ENCODE measurements at regions not wholly inside any gene's neighbourhood (a gene's known extent, or its start where the extent isn't known, plus 50 kb on each side); places are given as distances from the start of the nearest gene placed in this dataset.

GRCh38 chr2:198296665-198297308 lies 492.4 kb downstream of the PLCL1 start:
- Histone ChIP-seq H2BK12ac (ENCODE audit: low read length) (no peak overlapping the region), H3K4me3 (ENCODE audit: low read length in 2 of 2) (no peak overlapping the region), H2BK120ac (ENCODE audit: low read depth, low read length) (no peak overlapping the region), H3K4me1 (ENCODE audit: control insufficient read depth in 2 of 2, insufficient read depth in 1 of 2, low read depth in 1 of 2, low read length in 2 of 2) (no peaks in the 10 kb centered on the region), H4K91ac (ENCODE audit: low read depth, low read length, poor library complexity) (no peak overlapping the region), H3K4me2 (ENCODE audit: insufficient read depth, low read length, poor library complexity, severe bottlenecking) (no peak overlapping the region), H4K8ac (ENCODE audit: low read depth, low read length) (no peak overlapping the region), H3K9me3 (replicated peaks in 1 of 2; ENCODE audit: control insufficient read depth in 2 of 2, insufficient read depth in 1 of 2, low read depth in 1 of 2, low read length in 2 of 2) (no peaks in the 10 kb centered on the region), H3K36me3 (replicated peaks in 1 of 2; ENCODE audit: control insufficient read depth in 2 of 2, insufficient read depth in 2 of 2, low read length in 2 of 2) (no peaks in the 10 kb centered on the region), H3K18ac (ENCODE audit: low read length) (no peak overlapping the region), H3K23ac (ENCODE audit: low read depth, low read length, poor library complexity) (no peak overlapping the region), H2BK5ac (ENCODE audit: low read length) (no peak overlapping the region), H3K14ac (ENCODE audit: low read length) (no peak overlapping the region), H3K4ac (ENCODE audit: low read length) (no peak overlapping the region), H3K9ac (ENCODE audit: low read depth, low read length, poor library complexity) (no peak overlapping the region), H3K79me1 (ENCODE audit: low read depth, low read length) (no peaks in the 10 kb centered on the region), H3K27ac (replicated peaks; ENCODE audit: low read length) (no peak overlapping the region), H2AFZ (ENCODE audit: low read length) (no peak overlapping the region), H2BK15ac (ENCODE audit: low read length) (no peak overlapping the region), H2AK5ac (ENCODE audit: low read depth, low read length) (no peak overlapping the region), H3K27me3 (ENCODE audit: control insufficient read depth in 3 of 3, insufficient read depth in 3 of 3, low read depth in 1 of 3, low read length in 3 of 3) (peaks cover 0 to 6% (median 0%) of the 10 kb centered on the region in 3 experiments)
- DNase-seq (ENCODE audit: low spot score) = peak; percentile 82
- WGBS, 2 donors (ENCODE audit: extremely low coverage in 2 of 2, insufficient read length in 2 of 2, insufficient replicate concordance in 1 of 2) = no CpG with 5 or more reads among the region's 8 CpGs

GRCh38 chr2:198293281-198293680 lies 488.9 kb downstream of the PLCL1 start:
- no peak overlapping the region for H3K4me3 ChIP-seq (ENCODE audit: low read length in 2 of 2)
- no peak overlapping the region for H2BK15ac ChIP-seq (ENCODE audit: low read length)
- H3K4me1 ChIP-seq (ENCODE audit: control insufficient read depth in 2 of 2, insufficient read depth in 1 of 2, low read depth in 1 of 2, low read length in 2 of 2) = no peaks in the 10 kb centered on the region
- no peak overlapping the region for H4K91ac ChIP-seq (ENCODE audit: low read depth, low read length, poor library complexity)
- no peaks in the 10 kb centered on the region for H3K79me1 ChIP-seq (ENCODE audit: low read depth, low read length)
- H2AK5ac ChIP-seq (ENCODE audit: low read depth, low read length) = no peak overlapping the region
- H3K18ac ChIP-seq (ENCODE audit: low read length) = no peak overlapping the region
- no peak overlapping the region for H3K14ac ChIP-seq (ENCODE audit: low read length)
- H3K4me2 ChIP-seq (ENCODE audit: insufficient read depth, low read length, poor library complexity, severe bottlenecking) = no peak overlapping the region
- no peaks in the 10 kb centered on the region for H3K36me3 ChIP-seq (replicated peaks in 1 of 2; ENCODE audit: control insufficient read depth in 2 of 2, insufficient read depth in 2 of 2, low read length in 2 of 2)
- no peak overlapping the region for H2AFZ ChIP-seq (ENCODE audit: low read length)
- H3K9me3 ChIP-seq (replicated peaks in 1 of 2; ENCODE audit: control insufficient read depth in 2 of 2, insufficient read depth in 1 of 2, low read depth in 1 of 2, low read length in 2 of 2) = no peaks in the 10 kb centered on the region
- H3K9ac ChIP-seq (ENCODE audit: low read depth, low read length, poor library complexity) = no peak overlapping the region
- H2BK120ac ChIP-seq (ENCODE audit: low read depth, low read length) = no peak overlapping the region
- DNase-seq (ENCODE audit: low spot score) = no peak
- H2BK12ac ChIP-seq (ENCODE audit: low read length) = no peak overlapping the region
- WGBS, 2 donors (ENCODE audit: extremely low coverage in 2 of 2, insufficient read length in 2 of 2, insufficient replicate concordance in 1 of 2) = no CpG with 5 or more reads among the region's 1 CpG
- no peak overlapping the region for H4K8ac ChIP-seq (ENCODE audit: low read depth, low read length)
- no peak overlapping the region for H3K23ac ChIP-seq (ENCODE audit: low read depth, low read length, poor library complexity)
- H3K27me3 ChIP-seq (ENCODE audit: control insufficient read depth in 3 of 3, insufficient read depth in 3 of 3, low read depth in 1 of 3, low read length in 3 of 3) = peaks cover 0 to 2% (median 0%) of the 10 kb centered on the region in 3 experiments
- H2BK5ac ChIP-seq (ENCODE audit: low read length) = no peak overlapping the region
- H3K4ac ChIP-seq (ENCODE audit: low read length) = no peak overlapping the region
- no peak overlapping the region for H3K27ac ChIP-seq (replicated peaks; ENCODE audit: low read length)

- H3K4me3 ChIP-seq (ENCODE audit: low read length in 2 of 2) = no peak overlapping the region
- 100% methylated on average over 1 of the region's 3 CpGs; no CpG with 5 or more reads in 1 of the 2 donors for WGBS, 2 donors (ENCODE audit: extremely low coverage in 2 of 2, insufficient read length in 2 of 2, insufficient replicate concordance in 1 of 2)
Observed at GRCh38 chr2:198289811-198290210, 485.4 kb downstream of the PLCL1 start.

GRCh38 chr2:198287706-198288105 lies 483.3 kb downstream of the PLCL1 start:
- no peak overlapping the region for H2BK5ac ChIP-seq (ENCODE audit: low read length)
- no peak overlapping the region for H2BK120ac ChIP-seq (ENCODE audit: low read depth, low read length)
- H3K23ac ChIP-seq (ENCODE audit: low read depth, low read length, poor library complexity) = no peak overlapping the region
- H3K18ac ChIP-seq (ENCODE audit: low read length) = no peak overlapping the region
- H3K9me3 ChIP-seq (replicated peaks in 1 of 2; ENCODE audit: control insufficient read depth in 2 of 2, insufficient read depth in 1 of 2, low read depth in 1 of 2, low read length in 2 of 2) = no peaks in the 10 kb centered on the region
- no peak overlapping the region for H2AFZ ChIP-seq (ENCODE audit: low read length)
- no peak overlapping the region for H3K14ac ChIP-seq (ENCODE audit: low read length)
- no peak overlapping the region for H3K4me3 ChIP-seq (ENCODE audit: low read length in 2 of 2)
- H2BK12ac ChIP-seq (ENCODE audit: low read length) = no peak overlapping the region
- no peak for DNase-seq (ENCODE audit: low spot score)
- WGBS, 2 donors (ENCODE audit: extremely low coverage in 2 of 2, insufficient read length in 2 of 2, insufficient replicate concordance in 1 of 2) = no CpG with 5 or more reads among the region's 2 CpGs
- no peaks in the 10 kb centered on the region for H3K79me1 ChIP-seq (ENCODE audit: low read depth, low read length)
- no peaks in the 10 kb centered on the region for H3K4me1 ChIP-seq (ENCODE audit: control insufficient read depth in 2 of 2, insufficient read depth in 1 of 2, low read depth in 1 of 2, low read length in 2 of 2)
- no peak overlapping the region for H2AK5ac ChIP-seq (ENCODE audit: low read depth, low read length)
- H3K27me3 ChIP-seq (ENCODE audit: control insufficient read depth in 3 of 3, insufficient read depth in 3 of 3, low read depth in 1 of 3, low read length in 3 of 3) = peaks cover 0 to 3% (median 0%) of the 10 kb centered on the region in 3 experiments
- H3K4me2 ChIP-seq (ENCODE audit: insufficient read depth, low read length, poor library complexity, severe bottlenecking) = no peak overlapping the region
- no peak overlapping the region for H4K8ac ChIP-seq (ENCODE audit: low read depth, low read length)
- no peak overlapping the region for H2BK15ac ChIP-seq (ENCODE audit: low read length)
- no peak overlapping the region for H3K4ac ChIP-seq (ENCODE audit: low read length)
- H3K27ac ChIP-seq (replicated peaks; ENCODE audit: low read length) = no peak overlapping the region
- H4K91ac ChIP-seq (ENCODE audit: low read depth, low read length, poor library complexity) = no peak overlapping the region
- H3K36me3 ChIP-seq (replicated peaks in 1 of 2; ENCODE audit: control insufficient read depth in 2 of 2, insufficient read depth in 2 of 2, low read length in 2 of 2) = no peaks in the 10 kb centered on the region
- no peak overlapping the region for H3K9ac ChIP-seq (ENCODE audit: low read depth, low read length, poor library complexity)

More at GRCh38 chr2:198289811-198290210, 485.4 kb downstream of the PLCL1 start:
- Histone ChIP-seq H3K36me3 (replicated peaks in 1 of 2; ENCODE audit: control insufficient read depth in 2 of 2, insufficient read depth in 2 of 2, low read length in 2 of 2) (no peaks in the 10 kb centered on the region), H2BK120ac (ENCODE audit: low read depth, low read length) (no peak overlapping the region), H3K79me1 (ENCODE audit: low read depth, low read length) (no peaks in the 10 kb centered on the region), H3K23ac (ENCODE audit: low read depth, low read length, poor library complexity) (no peak overlapping the region), H4K8ac (ENCODE audit: low read depth, low read length) (no peak overlapping the region), H3K4me2 (ENCODE audit: insufficient read depth, low read length, poor library complexity, severe bottlenecking) (no peak overlapping the region), H2AFZ (ENCODE audit: low read length) (no peak overlapping the region), H4K91ac (ENCODE audit: low read depth, low read length, poor library complexity) (no peak overlapping the region), H3K14ac (ENCODE audit: low read length) (no peak overlapping the region), H2BK15ac (ENCODE audit: low read length) (no peak overlapping the region), H2AK5ac (ENCODE audit: low read depth, low read length) (no peak overlapping the region), H2BK5ac (ENCODE audit: low read length) (no peak overlapping the region), H2BK12ac (ENCODE audit: low read length) (no peak overlapping the region), H3K4ac (ENCODE audit: low read length) (no peak overlapping the region), H3K9me3 (replicated peaks in 1 of 2; ENCODE audit: control insufficient read depth in 2 of 2, insufficient read depth in 1 of 2, low read depth in 1 of 2, low read length in 2 of 2) (no peaks in the 10 kb centered on the region), H3K9ac (ENCODE audit: low read depth, low read length, poor library complexity) (no peak overlapping the region), H3K18ac (ENCODE audit: low read length) (no peak overlapping the region), H3K4me1 (ENCODE audit: control insufficient read depth in 2 of 2, insufficient read depth in 1 of 2, low read depth in 1 of 2, low read length in 2 of 2) (no peaks in the 10 kb centered on the region), H3K27me3 (ENCODE audit: control insufficient read depth in 3 of 3, insufficient read depth in 3 of 3, low read depth in 1 of 3, low read length in 3 of 3) (peaks cover 0 to 2% (median 0%) of the 10 kb centered on the region in 3 experiments), H3K27ac (replicated peaks; ENCODE audit: low read length) (no peak overlapping the region)
- no peak for DNase-seq (ENCODE audit: low spot score)
